ENCODE measurements at regions not wholly inside any gene's neighbourhood (a gene's known extent, or its start where the extent isn't known, plus 50 kb on each side); places are given as distances from the start of the nearest gene placed in this dataset.

DNA sequence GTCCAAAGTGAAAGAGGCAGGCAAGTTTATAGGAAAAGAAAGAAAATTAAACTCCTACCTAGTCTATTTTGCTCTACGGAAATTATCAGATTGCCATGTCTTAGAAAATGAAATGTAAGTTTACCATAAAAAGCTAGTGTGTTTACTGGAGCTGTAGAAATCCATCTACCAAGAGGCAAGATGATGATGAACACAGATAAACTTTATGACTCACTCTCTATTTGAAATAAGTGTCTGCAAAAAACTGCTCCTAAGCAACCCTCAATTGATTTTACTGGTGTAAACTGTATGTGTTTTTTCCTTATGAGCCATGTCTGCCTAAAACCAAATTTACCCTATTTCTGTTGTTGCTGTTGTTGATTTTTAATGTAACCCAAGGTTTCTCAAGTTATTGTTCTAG, 73.8 kb upstream of the TMEM106B start (continued):
- TF ChIP-seq FOXA1 (IDR thresholded peaks at IDR 0.05), result no peak

DNA sequence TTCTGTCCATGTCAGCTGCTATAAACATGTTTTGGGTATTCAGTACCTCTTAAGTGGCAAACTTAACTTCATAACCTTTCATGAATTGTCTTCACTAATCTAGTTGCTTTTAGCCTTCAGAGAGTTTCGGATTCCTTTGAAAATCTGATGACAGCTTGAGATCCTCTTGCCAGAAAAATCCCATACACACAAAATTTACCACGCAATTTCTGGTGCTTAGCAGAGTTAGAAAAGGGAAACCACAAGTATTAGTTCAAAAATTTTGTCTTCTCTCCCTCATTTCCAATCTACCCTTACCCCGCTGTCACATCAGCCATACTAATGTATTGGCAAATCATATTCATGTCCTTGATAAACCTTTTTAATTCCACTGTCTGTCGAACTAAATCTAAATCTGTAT, 72.7 kb upstream of the TMEM106B start:
- no peak for DNase-seq (ENCODE audit: low spot score)
- Histone ChIP-seq H3K9me3 (ENCODE audit: control insufficient read depth in 4 of 4, low read length in 3 of 4) (no peaks in the 10 kb centered on the region), H3K36me3 (ENCODE audit: control insufficient read depth in 4 of 4, insufficient read depth in 3 of 4, low read depth in 1 of 4, low read length in 3 of 4) (no peaks in the 10 kb centered on the region), H3K4me1 (ENCODE audit: control insufficient read depth in 4 of 4, insufficient read depth in 4 of 4, low read length in 3 of 4) (no peaks in the 10 kb centered on the region), H3K27ac (ENCODE audit: low read depth in 1 of 2, low read length in 2 of 2) (no peak overlapping the region), H3K9ac (ENCODE audit: low read depth in 1 of 2, low read length in 2 of 2) (no peak overlapping the region), H3K4me3 (ENCODE audit: low read depth in 1 of 3, low read length in 3 of 3) (no peak overlapping the region), H3K27me3 (ENCODE audit: control insufficient read depth in 4 of 4, insufficient read depth in 4 of 4, low read length in 3 of 4) (peaks cover 0 to 3% (median 0%) of the 10 kb centered on the region in 4 donors)
- 75% methylated on average over 4 of the region's 4 CpGs for WGBS
- TF ChIP-seq, protein P1, sequence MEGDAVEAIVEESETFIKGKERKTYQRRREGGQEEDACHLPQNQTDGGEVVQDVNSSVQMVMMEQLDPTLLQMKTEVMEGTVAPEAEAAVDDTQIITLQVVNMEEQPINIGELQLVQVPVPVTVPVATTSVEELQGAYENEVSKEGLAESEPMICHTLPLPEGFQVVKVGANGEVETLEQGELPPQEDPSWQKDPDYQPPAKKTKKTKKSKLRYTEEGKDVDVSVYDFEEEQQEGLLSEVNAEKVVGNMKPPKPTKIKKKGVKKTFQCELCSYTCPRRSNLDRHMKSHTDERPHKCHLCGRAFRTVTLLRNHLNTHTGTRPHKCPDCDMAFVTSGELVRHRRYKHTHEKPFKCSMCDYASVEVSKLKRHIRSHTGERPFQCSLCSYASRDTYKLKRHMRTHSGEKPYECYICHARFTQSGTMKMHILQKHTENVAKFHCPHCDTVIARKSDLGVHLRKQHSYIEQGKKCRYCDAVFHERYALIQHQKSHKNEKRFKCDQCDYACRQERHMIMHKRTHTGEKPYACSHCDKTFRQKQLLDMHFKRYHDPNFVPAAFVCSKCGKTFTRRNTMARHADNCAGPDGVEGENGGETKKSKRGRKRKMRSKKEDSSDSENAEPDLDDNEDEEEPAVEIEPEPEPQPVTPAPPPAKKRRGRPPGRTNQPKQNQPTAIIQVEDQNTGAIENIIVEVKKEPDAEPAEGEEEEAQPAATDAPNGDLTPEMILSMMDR (IDR thresholded peaks at IDR 0.05; ENCODE audit: low read depth, low read length, missing input control), result no peak
- TF ChIP-seq FOXA1 (IDR thresholded peaks at IDR 0.05) (no peak), HNF4A (conservative IDR thresholded peaks at IDR 0.05) (no peak), RAD21 (IDR thresholded peaks at IDR 0.05) (no peak), HNF4G (IDR thresholded peaks at IDR 0.05) (no peak), SP1 (IDR thresholded peaks at IDR 0.05) (no peak), RXRA (IDR thresholded peaks at IDR 0.05) (no peak), GABPA (IDR thresholded peaks at IDR 0.05 in 1 of 2, conservative IDR thresholded peaks at IDR 0.05 in 1 of 2) (no peak)
- TF ChIP-seq, protein P2, sequence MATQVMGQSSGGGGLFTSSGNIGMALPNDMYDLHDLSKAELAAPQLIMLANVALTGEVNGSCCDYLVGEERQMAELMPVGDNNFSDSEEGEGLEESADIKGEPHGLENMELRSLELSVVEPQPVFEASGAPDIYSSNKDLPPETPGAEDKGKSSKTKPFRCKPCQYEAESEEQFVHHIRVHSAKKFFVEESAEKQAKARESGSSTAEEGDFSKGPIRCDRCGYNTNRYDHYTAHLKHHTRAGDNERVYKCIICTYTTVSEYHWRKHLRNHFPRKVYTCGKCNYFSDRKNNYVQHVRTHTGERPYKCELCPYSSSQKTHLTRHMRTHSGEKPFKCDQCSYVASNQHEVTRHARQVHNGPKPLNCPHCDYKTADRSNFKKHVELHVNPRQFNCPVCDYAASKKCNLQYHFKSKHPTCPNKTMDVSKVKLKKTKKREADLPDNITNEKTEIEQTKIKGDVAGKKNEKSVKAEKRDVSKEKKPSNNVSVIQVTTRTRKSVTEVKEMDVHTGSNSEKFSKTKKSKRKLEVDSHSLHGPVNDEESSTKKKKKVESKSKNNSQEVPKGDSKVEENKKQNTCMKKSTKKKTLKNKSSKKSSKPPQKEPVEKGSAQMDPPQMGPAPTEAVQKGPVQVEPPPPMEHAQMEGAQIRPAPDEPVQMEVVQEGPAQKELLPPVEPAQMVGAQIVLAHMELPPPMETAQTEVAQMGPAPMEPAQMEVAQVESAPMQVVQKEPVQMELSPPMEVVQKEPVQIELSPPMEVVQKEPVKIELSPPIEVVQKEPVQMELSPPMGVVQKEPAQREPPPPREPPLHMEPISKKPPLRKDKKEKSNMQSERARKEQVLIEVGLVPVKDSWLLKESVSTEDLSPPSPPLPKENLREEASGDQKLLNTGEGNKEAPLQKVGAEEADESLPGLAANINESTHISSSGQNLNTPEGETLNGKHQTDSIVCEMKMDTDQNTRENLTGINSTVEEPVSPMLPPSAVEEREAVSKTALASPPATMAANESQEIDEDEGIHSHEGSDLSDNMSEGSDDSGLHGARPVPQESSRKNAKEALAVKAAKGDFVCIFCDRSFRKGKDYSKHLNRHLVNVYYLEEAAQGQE (IDR thresholded peaks at IDR 0.05), result no peak
- TF ChIP-seq, protein P3, sequence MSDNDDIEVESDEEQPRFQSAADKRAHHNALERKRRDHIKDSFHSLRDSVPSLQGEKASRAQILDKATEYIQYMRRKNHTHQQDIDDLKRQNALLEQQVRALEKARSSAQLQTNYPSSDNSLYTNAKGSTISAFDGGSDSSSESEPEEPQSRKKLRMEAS (IDR thresholded peaks at IDR 0.05), result no peak

DNA sequence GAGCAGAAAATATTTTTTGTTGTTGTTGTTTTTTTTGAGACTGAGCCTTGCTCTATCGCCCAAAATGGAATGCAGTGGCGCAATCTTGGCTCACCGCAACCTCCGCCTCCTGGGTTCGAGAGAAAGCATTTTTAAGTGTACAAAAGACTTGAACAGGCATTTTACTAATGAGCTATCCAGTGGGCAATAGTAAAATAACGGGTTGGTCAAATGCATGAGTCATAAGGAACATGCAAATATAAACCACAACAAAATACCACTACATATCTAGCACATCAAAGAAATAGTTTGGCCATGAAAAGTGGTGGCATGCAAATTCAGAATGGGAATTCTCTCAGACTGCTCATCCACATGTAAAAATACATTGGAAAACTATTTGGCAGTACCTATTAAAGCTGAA, 71.7 kb upstream of the TMEM106B start:
- DNase-seq (ENCODE audit: low spot score), result no peak
- 80% methylated on average over 6 of the region's 6 CpGs for WGBS
- TF ChIP-seq HNF4A (conservative IDR thresholded peaks at IDR 0.05), result no peak

DNA sequence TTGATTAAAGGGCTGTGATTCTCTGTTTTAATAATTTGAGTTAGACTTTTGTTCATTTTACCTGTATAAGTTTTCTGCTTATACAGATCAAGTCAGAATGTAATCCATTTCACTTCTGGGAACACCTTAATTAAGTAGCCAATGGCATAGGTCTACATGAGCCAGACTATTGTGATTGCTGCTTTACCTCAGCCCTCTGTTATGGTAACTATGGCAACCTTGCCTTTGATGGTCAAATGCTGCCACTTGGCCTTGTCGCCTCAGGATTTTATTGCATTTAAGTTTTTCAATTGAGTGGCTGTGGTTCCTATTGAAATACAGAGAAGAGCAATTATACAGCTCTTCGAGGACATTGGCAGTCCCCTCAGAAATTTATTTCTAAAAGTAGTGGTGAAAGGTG, 64.3 kb upstream of the TMEM106B start:
- Histone ChIP-seq H3K27me3 (ENCODE audit: control insufficient read depth in 4 of 4, insufficient read depth in 4 of 4, low read length in 3 of 4) (no peaks in the 10 kb centered on the region), H3K4me3 (ENCODE audit: low read depth in 1 of 3, low read length in 3 of 3) (no peak overlapping the region), H3K36me3 (ENCODE audit: control insufficient read depth in 4 of 4, insufficient read depth in 3 of 4, low read depth in 1 of 4, low read length in 3 of 4) (no peaks in the 10 kb centered on the region), H3K9me3 (ENCODE audit: control insufficient read depth in 4 of 4, low read length in 3 of 4) (no peaks in the 10 kb centered on the region), H3K27ac (ENCODE audit: low read depth in 1 of 2, low read length in 2 of 2) (no peak overlapping the region), H3K9ac (ENCODE audit: low read depth in 1 of 2, low read length in 2 of 2) (no peak overlapping the region), H3K4me1 (ENCODE audit: control insufficient read depth in 4 of 4, insufficient read depth in 4 of 4, low read length in 3 of 4) (no peaks in the 10 kb centered on the region)
- TF ChIP-seq FOXA1 (IDR thresholded peaks at IDR 0.05) (no peak), RXRA (IDR thresholded peaks at IDR 0.05) (no peak), NR2F2 (IDR thresholded peaks at IDR 0.05) (no peak)
- TF ChIP-seq, protein P3 (IDR thresholded peaks at IDR 0.05), result no peak
- DNase-seq (ENCODE audit: low spot score), result no peak
- WGBS, result 61% methylated on average over 2 of the region's 2 CpGs

More for the DNA sequence above, 71.7 kb upstream of the TMEM106B start:
- H3K36me3 ChIP-seq (ENCODE audit: control insufficient read depth in 4 of 4, insufficient read depth in 3 of 4, low read depth in 1 of 4, low read length in 3 of 4), result no peaks in the 10 kb centered on the region
- H3K4me3 ChIP-seq (ENCODE audit: low read depth in 1 of 3, low read length in 3 of 3), result no peak overlapping the region
- no peak overlapping the region for H3K9ac ChIP-seq (ENCODE audit: low read depth in 1 of 2, low read length in 2 of 2)
- peaks cover 0 to 3% (median 0%) of the 10 kb centered on the region in 4 donors for H3K27me3 ChIP-seq (ENCODE audit: control insufficient read depth in 4 of 4, insufficient read depth in 4 of 4, low read length in 3 of 4)
- H3K27ac ChIP-seq (ENCODE audit: low read depth in 1 of 2, low read length in 2 of 2), result no peak overlapping the region
- H3K4me1 ChIP-seq (ENCODE audit: control insufficient read depth in 4 of 4, insufficient read depth in 4 of 4, low read length in 3 of 4), result no peaks in the 10 kb centered on the region
- no peaks in the 10 kb centered on the region for H3K9me3 ChIP-seq (ENCODE audit: control insufficient read depth in 4 of 4, low read length in 3 of 4)

Data from liver (tissue), 8 donors.